ENCODE measurements at regions not wholly inside any gene's neighbourhood (a gene's known extent, or its start where the extent isn't known, plus 50 kb on each side); places are given as distances from the start of the nearest gene placed in this dataset.

GRCh38 chr21:22201126-22201525, 1202.9 kb downstream of the NCAM2 start:
- Histone ChIP-seq H3K4me1 (no peaks in the 10 kb centered on the region), H3K27ac (no peak overlapping the region), H3K9me3 (no peaks in the 10 kb centered on the region), H3K36me3 (no peaks in the 10 kb centered on the region), H3K27me3 (no peaks in the 10 kb centered on the region), H3K4me3 (no peak overlapping the region)
- DNase-seq (no peak), ATAC-seq (no peak), FAIRE-seq (no peak)
- TF ChIP-seq, protein P1, sequence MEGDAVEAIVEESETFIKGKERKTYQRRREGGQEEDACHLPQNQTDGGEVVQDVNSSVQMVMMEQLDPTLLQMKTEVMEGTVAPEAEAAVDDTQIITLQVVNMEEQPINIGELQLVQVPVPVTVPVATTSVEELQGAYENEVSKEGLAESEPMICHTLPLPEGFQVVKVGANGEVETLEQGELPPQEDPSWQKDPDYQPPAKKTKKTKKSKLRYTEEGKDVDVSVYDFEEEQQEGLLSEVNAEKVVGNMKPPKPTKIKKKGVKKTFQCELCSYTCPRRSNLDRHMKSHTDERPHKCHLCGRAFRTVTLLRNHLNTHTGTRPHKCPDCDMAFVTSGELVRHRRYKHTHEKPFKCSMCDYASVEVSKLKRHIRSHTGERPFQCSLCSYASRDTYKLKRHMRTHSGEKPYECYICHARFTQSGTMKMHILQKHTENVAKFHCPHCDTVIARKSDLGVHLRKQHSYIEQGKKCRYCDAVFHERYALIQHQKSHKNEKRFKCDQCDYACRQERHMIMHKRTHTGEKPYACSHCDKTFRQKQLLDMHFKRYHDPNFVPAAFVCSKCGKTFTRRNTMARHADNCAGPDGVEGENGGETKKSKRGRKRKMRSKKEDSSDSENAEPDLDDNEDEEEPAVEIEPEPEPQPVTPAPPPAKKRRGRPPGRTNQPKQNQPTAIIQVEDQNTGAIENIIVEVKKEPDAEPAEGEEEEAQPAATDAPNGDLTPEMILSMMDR (IDR thresholded peaks at IDR 0.05), result no peak
- intact Hi-C loops (cut with DNase I), result no loop called here
- 46 to 56% methylated on average over 4 of the region's 4 CpGs for WGBS, 2 donors

DNA sequence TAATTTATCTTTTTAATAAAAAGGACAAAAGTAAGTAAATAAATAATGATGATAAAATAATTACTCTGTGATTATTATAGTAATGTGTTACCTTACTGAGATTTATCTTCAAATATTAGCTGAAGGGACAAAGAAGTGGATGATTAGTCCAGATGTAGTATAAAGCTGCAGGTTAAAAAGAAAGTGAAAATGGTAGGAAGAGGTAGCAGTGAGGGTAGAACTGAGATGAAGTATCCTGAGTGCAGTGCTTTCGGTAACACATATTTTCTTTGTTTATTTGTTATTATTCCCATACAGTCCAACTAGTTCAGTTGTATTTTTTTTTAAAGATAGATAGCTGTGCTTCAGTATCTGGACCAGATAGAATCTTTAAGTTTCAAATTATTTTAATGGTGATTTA, 1203.5 kb downstream of the NCAM2 start:
- FAIRE-seq, result peak; percentile 32

DNA sequence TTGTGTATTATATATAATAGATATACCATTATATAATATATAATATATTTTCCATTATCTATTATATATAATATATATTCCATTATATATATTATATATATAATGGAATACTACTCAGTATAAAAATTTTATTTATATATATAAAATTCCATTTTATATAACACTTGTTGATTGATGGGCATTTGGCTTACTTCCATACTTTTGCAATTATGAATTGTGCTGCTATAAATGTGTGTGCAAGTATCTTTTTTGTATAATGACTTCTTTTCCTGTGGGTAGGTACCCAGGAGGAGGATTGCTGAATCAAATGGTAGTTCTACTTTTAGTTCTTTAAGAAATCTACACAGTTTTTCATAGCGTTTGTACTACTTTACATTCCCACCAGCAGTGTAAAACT, 1211.1 kb downstream of the NCAM2 start:
- H3K4me1 ChIP-seq, result no peaks in the 10 kb centered on the region
- H3K27ac ChIP-seq, result no peak overlapping the region
- TF ChIP-seq, protein P1 (IDR thresholded peaks at IDR 0.05), result no peak
- H3K36me3 ChIP-seq, result no peaks in the 10 kb centered on the region
- H3K9me3 ChIP-seq, result no peaks in the 10 kb centered on the region
- H3K4me3 ChIP-seq, result no peak overlapping the region
- ATAC-seq (no peak), FAIRE-seq (no peak), DNase-seq (no peak)
- 65 to 86% methylated on average over 1 of the region's 1 CpG for WGBS, 2 donors
- no peaks in the 10 kb centered on the region for H3K27me3 ChIP-seq
- intact Hi-C loops (cut with DNase I), result no loop called here

More for the DNA sequence above, 1203.5 kb downstream of the NCAM2 start:
- DNase-seq (no peak), ATAC-seq (no peak)
- Histone ChIP-seq H3K27me3 (no peaks in the 10 kb centered on the region), H3K27ac (no peak overlapping the region), H3K36me3 (no peaks in the 10 kb centered on the region), H3K4me3 (no peak overlapping the region), H3K4me1 (no peaks in the 10 kb centered on the region), H3K9me3 (no peaks in the 10 kb centered on the region)
- intact Hi-C loops (cut with DNase I), result no loop called here
- WGBS, 2 donors, result 71 to 79% methylated on average over 1 of the region's 1 CpG
- TF ChIP-seq, protein P1 (IDR thresholded peaks at IDR 0.05), result no peak

GRCh38 chr21:22211943-22212342, 1213.7 kb downstream of the NCAM2 start:
- WGBS, 2 donors, result 61 to 70% methylated on average over 2 of the region's 2 CpGs
- FAIRE-seq, result no peak
- DNase-seq, result no peak
- intact Hi-C loops (cut with DNase I), result no loop called here
- ATAC-seq, result no peak
- Histone ChIP-seq H3K36me3 (no peaks in the 10 kb centered on the region), H3K27ac (no peak overlapping the region), H3K9me3 (no peaks in the 10 kb centered on the region), H3K4me3 (no peak overlapping the region), H3K27me3 (no peaks in the 10 kb centered on the region), H3K4me1 (no peaks in the 10 kb centered on the region)
- TF ChIP-seq, protein P1 (IDR thresholded peaks at IDR 0.05), result no peak

DNA sequence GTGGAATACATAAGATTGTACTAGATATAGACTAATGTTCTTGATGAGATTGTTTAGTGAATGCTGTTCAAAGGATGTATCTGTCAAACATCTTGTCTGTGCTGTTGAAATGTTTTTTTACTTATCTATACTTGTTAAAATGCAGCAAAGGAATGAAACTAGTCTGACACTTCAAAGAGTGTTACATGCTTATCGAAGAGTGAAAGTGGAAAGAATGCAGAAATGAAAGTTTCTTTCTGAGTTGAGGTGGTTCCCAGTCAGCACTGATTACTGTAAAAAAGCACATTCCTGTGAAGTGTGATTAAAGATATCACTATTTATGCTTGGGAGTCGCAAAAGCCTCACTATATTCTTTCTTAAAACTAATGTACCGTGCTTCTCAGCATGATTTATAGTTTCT, 1225.2 kb downstream of the NCAM2 start:
- DNase-seq (no peak), ATAC-seq (peak in 1 of 4 donors; percentile 37), FAIRE-seq (no peak)
- no peak overlapping the region for H3K27ac ChIP-seq
- intact Hi-C loops (cut with DNase I), result no loop called here
- WGBS, 2 donors, result 20 to 29% methylated on average over 3 of the region's 3 CpGs
- TF ChIP-seq, protein P1 (IDR thresholded peaks at IDR 0.05), result no peak
- no peak overlapping the region for H3K4me3 ChIP-seq
- no peaks in the 10 kb centered on the region for H3K27me3 ChIP-seq
- no peaks in the 10 kb centered on the region for H3K4me1 ChIP-seq
- peaks cover 0 to 3% (median 0%) of the 10 kb centered on the region in 4 donors for H3K9me3 ChIP-seq
- H3K36me3 ChIP-seq, result no peaks in the 10 kb centered on the region
